NCI-H524 (cell line): ENCODE measurements at regions not wholly inside any gene's neighbourhood (a gene's known extent, or its start where the extent isn't known, plus 50 kb on each side); places are given as distances from the start of the nearest gene placed in this dataset.
A peak's percentile ranks its signal among the peaks of the same experiment; 100 is the strongest.

ENCODE experiments used
- DNase-seq, 2 experiments: peaks; one replicate each; lab custom pipeline; 2025; lab: John Stamatoyannopoulos, UW

- no peak for DNase-seq
Observed at GRCh38 chr16:86747761-86748160, 169.4 kb downstream of the FOXL1 start.

GRCh38 chr16:86748652-86749051, 170.3 kb downstream of the FOXL1 start:
- no peak for DNase-seq

GRCh38 chr16:86751076-86752030, 173.0 kb downstream of the FOXL1 start:
- no peak for DNase-seq

GRCh38 chr16:86752582-86753175, 174.3 kb downstream of the FOXL1 start:
- no peak for DNase-seq

GRCh38 chr16:86753399-86753798, 175.1 kb downstream of the FOXL1 start:
- no peak for DNase-seq

- DNase-seq = no peak
Observed at GRCh38 chr16:86755571-86756006, 177.2 kb downstream of the FOXL1 start.

GRCh38 chr16:86756882-86757703, 178.7 kb downstream of the FOXL1 start:
- no peak for DNase-seq

- DNase-seq = no peak
Observed at GRCh38 chr16:86757704-86758040, 179.3 kb downstream of the FOXL1 start.

- no peak for DNase-seq
Observed at GRCh38 chr16:86758932-86759331, 180.6 kb downstream of the FOXL1 start.

GRCh38 chr16:86761111-86762031, 183.0 kb downstream of the FOXL1 start:
- DNase-seq = peak in 1 of 2 experiments; percentile 24

- DNase-seq = no peak
Observed at GRCh38 chr16:86762095-86762494, 183.7 kb downstream of the FOXL1 start.

GRCh38 chr16:86763819-86764218, 185.5 kb downstream of the FOXL1 start:
- no peak for DNase-seq

- no peak for DNase-seq
Observed at GRCh38 chr16:86764551-86764950, 186.2 kb downstream of the FOXL1 start.

GRCh38 chr16:86765389-86766026, 187.2 kb downstream of the FOXL1 start:
- DNase-seq = no peak

GRCh38 chr16:86766700-86767099, 188.4 kb downstream of the FOXL1 start:
- DNase-seq = no peak

GRCh38 chr16:86768228-86768791, 190.0 kb downstream of the FOXL1 start:
- DNase-seq = no peak

- no peak for DNase-seq
Observed at GRCh38 chr16:86768999-86769398, 190.7 kb downstream of the FOXL1 start.

GRCh38 chr16:86771506-86772460, 193.4 kb downstream of the FOXL1 start:
- DNase-seq = no peak

- DNase-seq = no peak
Observed at GRCh38 chr16:86772671-86773353, 194.5 kb downstream of the FOXL1 start.
